ENCODE measurements at regions not wholly inside any gene's neighbourhood (a gene's known extent, or its start where the extent isn't known, plus 50 kb on each side); places are given as distances from the start of the nearest gene placed in this dataset.
"Not testable (repeated sequence)": the region's sequence is repeated elsewhere in the genome, so short reads cannot be mapped to it uniquely, and the experiment has no call there.

- TF ChIP-seq CTCF (conservative IDR thresholded peaks at IDR 0.05) = no peak
- H3K36me3 ChIP-seq (ENCODE audit: control insufficient read depth, insufficient read depth, low read length) = no peaks in the 10 kb centered on the region
- Mint-ChIP-seq H3K27me3 (ENCODE audit: insufficient read depth) (peaks cover 5% of the 10 kb centered on the region), H3K4me3 (no peak overlapping the region), H3K36me3 (ENCODE audit: low read depth) (no peaks in the 10 kb centered on the region), H3K9me3 (no peaks in the 10 kb centered on the region), H3K27ac (no peak overlapping the region), H3K4me1 (peaks cover 10% of the 10 kb centered on the region)
- H3K9me3 ChIP-seq (ENCODE audit: control insufficient read depth, low read length) = no peaks in the 10 kb centered on the region
- 94 to 98% methylated on average over 6 of the region's 6 CpGs for WGBS, 2 experiments (ENCODE audit: insufficient coverage in 1 of 2, insufficient read length in 1 of 2)
- H3K4me1 ChIP-seq (ENCODE audit: control insufficient read depth, insufficient read depth, low read length) = peaks cover 3% of the 10 kb centered on the region
- H3K9ac ChIP-seq (ENCODE audit: extremely low read depth, low read length, poor library complexity, severe bottlenecking) = no peak overlapping the region
- no peak overlapping the region for H3K27ac ChIP-seq (ENCODE audit: low read depth, low read length)
- no peak overlapping the region for H3K4me3 ChIP-seq (ENCODE audit: low read length)
- DNase-seq = no peak
- no peaks in the 10 kb centered on the region for H3K27me3 ChIP-seq (ENCODE audit: control insufficient read depth, insufficient read depth, low read length, poor library complexity, severe bottlenecking)
Measured at GRCh38 chr20:57814529-57814928, 104.7 kb upstream of the PMEPA1 start.

- no peaks in the 10 kb centered on the region for H3K9me3 ChIP-seq (ENCODE audit: control insufficient read depth, low read length)
- no peak overlapping the region for H3K27ac ChIP-seq (ENCODE audit: low read depth, low read length)
- peaks cover 3% of the 10 kb centered on the region for H3K4me1 ChIP-seq (ENCODE audit: control insufficient read depth, insufficient read depth, low read length)
- Mint-ChIP-seq H3K9me3 (no peaks in the 10 kb centered on the region), H3K4me3 (no peak overlapping the region), H3K27me3 (ENCODE audit: insufficient read depth) (peaks cover 4% of the 10 kb centered on the region), H3K27ac (no peak overlapping the region), H3K4me1 (peaks cover 13% of the 10 kb centered on the region), H3K36me3 (ENCODE audit: low read depth) (no peaks in the 10 kb centered on the region)
- no peaks in the 10 kb centered on the region for H3K27me3 ChIP-seq (ENCODE audit: control insufficient read depth, insufficient read depth, low read length, poor library complexity, severe bottlenecking)
- no peak for TF ChIP-seq CTCF (conservative IDR thresholded peaks at IDR 0.05)
- no peak overlapping the region for H3K4me3 ChIP-seq (ENCODE audit: low read length)
- WGBS, 2 experiments (ENCODE audit: insufficient coverage in 1 of 2, insufficient read length in 1 of 2) = 95 to 100% methylated on average over 1 to 6 of the region's 6 CpGs
- DNase-seq = no peak
- no peak overlapping the region for H3K9ac ChIP-seq (ENCODE audit: extremely low read depth, low read length, poor library complexity, severe bottlenecking)
- no peaks in the 10 kb centered on the region for H3K36me3 ChIP-seq (ENCODE audit: control insufficient read depth, insufficient read depth, low read length)
Measured at GRCh38 chr20:57813509-57814269, 103.9 kb upstream of the PMEPA1 start.

GRCh38 chr20:57812632-57813031 lies 102.8 kb upstream of the PMEPA1 start:
- not testable (repeated sequence) for H3K27me3 ChIP-seq (ENCODE audit: control insufficient read depth, insufficient read depth, low read length, poor library complexity, severe bottlenecking); H3K27ac ChIP-seq (ENCODE audit: low read depth, low read length); H3K9me3 Mint-ChIP-seq; DNase-seq; H3K9ac ChIP-seq (ENCODE audit: extremely low read depth, low read length, poor library complexity, severe bottlenecking); H3K4me1 ChIP-seq (ENCODE audit: control insufficient read depth, insufficient read depth, low read length); H3K36me3 Mint-ChIP-seq (ENCODE audit: low read depth); H3K4me3 Mint-ChIP-seq; H3K36me3 ChIP-seq (ENCODE audit: control insufficient read depth, insufficient read depth, low read length); H3K9me3 ChIP-seq (ENCODE audit: control insufficient read depth, low read length); H3K27ac Mint-ChIP-seq; H3K4me3 ChIP-seq (ENCODE audit: low read length); H3K27me3 Mint-ChIP-seq (ENCODE audit: insufficient read depth)
- peaks cover 16% of the 10 kb centered on the region for H3K4me1 Mint-ChIP-seq
- 97 to 100% methylated on average over 3 to 4 of the region's 4 CpGs for WGBS, 2 experiments (ENCODE audit: insufficient coverage in 1 of 2, insufficient read length in 1 of 2)

All from endodermal cell (in vitro differentiated cells).